Endothelial cell of umbilical vein (primary cell): ENCODE measurements at regions not wholly inside any gene's neighbourhood (a gene's known extent, or its start where the extent isn't known, plus 50 kb on each side); places are given as distances from the start of the nearest gene placed in this dataset.
A peak's percentile ranks its signal among the peaks of the same experiment; 100 is the strongest.

Source experiments
- BruUV-seq: library from RNA; stranded (reverse); fragments of 400-500 nt; replicated peaks from 2 replicates; lab custom pipeline; 2021; lab: Mats Ljungman, UMichigan
- CTCF ChIA-PET: fragments of 300-600, 350-600 bp; sonication (Branson Sonifier 250); formaldehyde crosslinking; loops from one replicate; lab custom pipeline; 2021; ENCODE audit warnings: antibody characterized with exemption, inconsistent platforms; lab: Charles Lee
- POLR2A ChIA-PET: fragments of 300-600, 350-600 bp; sonication (Branson Sonifier 250); formaldehyde crosslinking; loops from one replicate; lab custom pipeline; 2021; ENCODE audit warnings: antibody characterized with exemption, inconsistent platforms; lab: Charles Lee
- DNase-seq: peaks from one replicate; pipeline ENCODE4 v3.0.0-alpha.2; 2011; ENCODE audit warnings: low read depth, low spot score
- FAIRE-seq: peaks from 2 replicates; lab custom pipeline; 2011; peaks lifted over from hg19 to GRCh38; lab: Jason Lieb, UNC
- H2AFZ ChIP-seq: 2 replicates; pipeline ENCODE4 v1.6.0; 2012; ENCODE audit warnings: low read depth, low read length, control low read depth, inconsistent platforms
- H3K27ac ChIP-seq: 2 replicates; pipeline ENCODE4 v1.5.1; 2011; ENCODE audit warnings: low read depth, mild to moderate bottlenecking, control low read depth, low read length, moderate library complexity; ENCODE audit not compliant: insufficient read depth
- H3K27me3 ChIP-seq, 2 experiments: 2 replicates each; pipeline versions ENCODE4 v1.6.0 to v1.6.1; 2011; ENCODE audit warnings: low read length in 2 of 2, mixed read lengths in 1 of 2; ENCODE audit not compliant: control insufficient read depth in 2 of 2, insufficient read depth in 2 of 2
- H3K36me3 ChIP-seq, 2 experiments: 2 replicates in 1 of 2; 3 replicates in 1 of 2; pipeline ENCODE4 v1.5.1; 2011; ENCODE audit warnings: low read length in 2 of 2, mild to moderate bottlenecking in 1 of 2, moderate library complexity in 1 of 2; ENCODE audit not compliant: control insufficient read depth in 2 of 2, insufficient read depth in 2 of 2; ENCODE audit errors: extremely low read depth in 1 of 2
- H3K4me1 ChIP-seq: 3 replicates; pipeline ENCODE4 v1.5.1; 2011; ENCODE audit warnings: mild to moderate bottlenecking, low read length; ENCODE audit not compliant: control insufficient read depth, insufficient read depth; ENCODE audit errors: extremely low read depth
- H3K4me2 ChIP-seq: 2 replicates; pipeline ENCODE4 v1.6.1; 2011; ENCODE audit warnings: low read length, control low read depth, mixed read lengths; ENCODE audit not compliant: insufficient read depth
- H3K4me3 ChIP-seq, 3 experiments: fragments of 200-600 bp in 1 of 3; sonication (generic), shearing (Covaris generic) in 1 of 3; replicated peaks in 1 of 3; 2 replicates each; pipeline ENCODE4 v1.5.1; 2011 to 2016; ENCODE audit warnings: control low read depth in 3 of 3, low read length in 3 of 3, mild to moderate bottlenecking in 2 of 3, inconsistent platforms in 1 of 3, low read depth in 1 of 3, moderate library complexity in 1 of 3; ENCODE audit not compliant: insufficient read depth in 1 of 3
- H3K79me2 ChIP-seq: 2 replicates; pipeline ENCODE4 v1.6.0; 2012; ENCODE audit warnings: low read length, inconsistent platforms; ENCODE audit not compliant: control insufficient read depth, insufficient read depth
- H3K9ac ChIP-seq: replicated peaks from 2 replicates; pipeline ENCODE3; 2011; ENCODE audit warnings: low read length, control low read depth; ENCODE audit not compliant: insufficient read depth; ENCODE audit errors: extremely low read depth
- H3K9me1 ChIP-seq: replicated peaks from 3 replicates; pipeline ENCODE4 v1.6.0; 2011; ENCODE audit warnings: mild to moderate bottlenecking, low read length; ENCODE audit not compliant: control insufficient read depth, insufficient read depth; ENCODE audit errors: extremely low read depth
- H3K9me3 ChIP-seq: replicated peaks from 2 replicates; pipeline ENCODE4 v1.5.1; 2012; ENCODE audit warnings: low read length, inconsistent platforms; ENCODE audit not compliant: control insufficient read depth, insufficient read depth
- H4K20me1 ChIP-seq: replicated peaks from 2 replicates; pipeline ENCODE3; 2011; ENCODE audit warnings: mild to moderate bottlenecking, low read length; ENCODE audit not compliant: control insufficient read depth, insufficient read depth; ENCODE audit errors: extremely low read depth
- CTCF ChIP-seq, 2 donors: IDR thresholded peaks; 1 replicate in 1 of 2; 2 replicates in 1 of 2; pipeline ENCODE4 v1.5.1; 2011; ENCODE audit warnings: low read length in 2 of 2, mild to moderate bottlenecking in 2 of 2, moderate library complexity in 2 of 2, control low read depth in 1 of 2, inconsistent platforms in 1 of 2, low read depth in 1 of 2; ENCODE audit not compliant: insufficient read depth in 1 of 2; ENCODE audit errors: extremely low read depth in 1 of 2
- EZH2 ChIP-seq: IDR thresholded peaks from 2 replicates; pipeline ENCODE4 v1.6.1; 2012; ENCODE audit warnings: borderline replicate concordance, low read depth, mild to moderate bottlenecking, moderate library complexity, low read length, inconsistent platforms; ENCODE audit not compliant: severe bottlenecking
- FOS ChIP-seq: IDR thresholded peaks from 2 replicates; pipeline ENCODE4 v1.6.1; 2011; ENCODE audit warnings: mild to moderate bottlenecking, low read length, moderate library complexity, borderline replicate concordance; ENCODE audit not compliant: insufficient read depth
- GATA2 ChIP-seq: IDR thresholded peaks from 2 replicates; pipeline ENCODE4 v1.7.0; 2011; ENCODE audit warnings: low read depth, mild to moderate bottlenecking, moderate library complexity, mixed read lengths, low read length; ENCODE audit not compliant: insufficient read length, insufficient read depth
- JUN ChIP-seq: IDR thresholded peaks from 2 replicates; pipeline ENCODE4 v1.6.1; 2011; ENCODE audit warnings: borderline replicate concordance, low read depth; ENCODE audit not compliant: insufficient read length, insufficient read depth
- MAX ChIP-seq: IDR thresholded peaks from 2 replicates; pipeline ENCODE4 v1.6.1; 2011; ENCODE audit not compliant: insufficient read depth, insufficient read length
- MYC ChIP-seq: IDR thresholded peaks from one replicate; pipeline ENCODE4 v1.6.1; 2011; ENCODE audit warnings: mild to moderate bottlenecking, low read depth, low read length
- POLR2A ChIP-seq: IDR thresholded peaks from 2 replicates; pipeline ENCODE4 v1.6.1; 2012; ENCODE audit warnings: low read depth, mild to moderate bottlenecking, control low read depth, low read length
- POLR2AphosphoS5 ChIP-seq: IDR thresholded peaks from 2 replicates; pipeline ENCODE4 v1.6.1; 2012; ENCODE audit warnings: low read depth, mild to moderate bottlenecking, control low read depth, low read length, moderate library complexity; ENCODE audit not compliant: insufficient read depth
- dilution Hi-C: fragments of 300-500 bp; cut with MboI; formaldehyde crosslinking; loops from one replicate; pipeline ENCODE4 v1.15.0; 2019; ENCODE audit warnings: low sequenced_read_pairs; ENCODE audit not compliant: extremely low pct_ligation_motif_present
- intact Hi-C: fragments of 100-400 bp; cut with micrococcal nuclease; formaldehyde crosslinking; loops from one replicate; pipeline ENCODE4 v1.10.0; 2022

DNA sequence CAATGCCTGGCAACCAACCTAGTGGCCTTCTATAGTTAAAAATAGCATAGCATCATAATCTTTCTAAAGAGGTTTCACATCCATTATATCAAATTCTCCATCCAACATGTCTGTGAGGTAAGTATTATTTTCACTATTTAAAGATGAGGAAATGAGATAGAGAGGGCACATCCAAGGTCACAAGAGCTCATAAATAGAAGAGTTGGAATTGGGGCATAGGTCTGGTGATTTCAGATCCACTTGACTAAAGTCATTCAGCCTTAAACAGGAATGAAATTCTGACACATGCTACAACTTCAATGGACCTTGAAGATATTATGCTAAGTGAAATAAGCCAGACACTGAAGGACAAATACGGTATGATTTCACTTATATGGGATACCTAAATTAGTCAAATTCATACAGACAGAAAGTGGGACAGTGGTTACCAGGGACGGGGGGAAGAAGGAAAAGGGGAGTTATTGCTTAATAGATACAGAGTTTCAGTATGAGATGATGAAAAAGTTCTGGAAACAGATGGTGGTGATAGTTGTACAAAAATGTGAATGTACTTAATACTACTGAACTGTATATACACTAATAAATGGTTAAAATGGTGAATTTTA is 259.6 kb upstream of the NR4A3 start:
- ChIA-PET POLR2A (no interaction called here), CTCF (no interaction called here)
- dilution Hi-C loops, result no loop called here
- Histone ChIP-seq H2AFZ (no peak overlapping the region), H3K9ac (no peak overlapping the region), H3K79me2 (no peaks in the 10 kb centered on the region), H3K9me1 (no peaks in the 10 kb centered on the region), H3K4me2 (no peak overlapping the region), H3K4me1 (no peaks in the 10 kb centered on the region), H3K27ac (no peak overlapping the region), H3K36me3 (no peaks in the 10 kb centered on the region), H3K4me3 (no peak overlapping the region), H4K20me1 (no peaks in the 10 kb centered on the region), H3K27me3 (peaks cover 0 to 2% of the 10 kb centered on the region in 2 experiments), H3K9me3 (no peaks in the 10 kb centered on the region)
- DNase-seq (no peak), FAIRE-seq (no peak)
- intact Hi-C loops, result no loop called here
- BruUV-seq, result no TSS peak
- TF ChIP-seq POLR2A, result no peak
- TF ChIP-seq EZH2, result no peak
- no peak for TF ChIP-seq POLR2AphosphoS5

DNA sequence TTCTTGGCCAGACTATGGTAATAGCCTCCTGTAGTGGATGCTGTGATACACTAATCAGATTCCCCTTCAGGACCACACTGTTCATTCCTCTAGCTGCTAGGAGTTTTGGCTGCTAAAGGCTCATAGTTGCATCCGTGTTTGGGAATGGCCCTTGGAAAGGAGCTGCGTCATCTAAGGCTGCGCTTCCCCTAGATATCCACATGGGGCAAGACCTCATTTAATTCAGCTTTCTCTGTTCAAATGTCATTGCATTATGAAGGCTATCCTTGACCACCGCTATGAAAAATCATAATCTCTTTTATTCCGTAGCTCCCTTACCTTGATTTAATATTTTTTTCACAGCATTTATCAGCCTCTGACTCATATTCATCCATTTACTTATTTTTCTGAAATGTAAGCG is 258.3 kb upstream of the NR4A3 start:
- no peaks in the 10 kb centered on the region for H3K36me3 ChIP-seq
- H3K9ac ChIP-seq, result no peak overlapping the region
- no TSS peak for BruUV-seq
- POLR2A ChIA-PET, result no interaction called here
- peaks cover 0 to 2% of the 10 kb centered on the region in 2 experiments for H3K27me3 ChIP-seq
- intact Hi-C loops (no loop called here), dilution Hi-C loops (no loop called here)
- H3K27ac ChIP-seq, result no peak overlapping the region
- no peak overlapping the region for H2AFZ ChIP-seq
- H3K4me3 ChIP-seq, result no peak overlapping the region
- FAIRE-seq (peak; percentile 8), DNase-seq (no peak)
- H3K4me2 ChIP-seq, result no peak overlapping the region
- no peaks in the 10 kb centered on the region for H3K9me3 ChIP-seq
- H3K79me2 ChIP-seq, result no peaks in the 10 kb centered on the region
- no peak for TF ChIP-seq JUN
- TF ChIP-seq GATA2, result no peak
- TF ChIP-seq MAX, result no peak
- TF ChIP-seq FOS, result no peak
- no peak for TF ChIP-seq POLR2A
- TF ChIP-seq POLR2AphosphoS5, result no peak
- no peak for TF ChIP-seq EZH2
- TF ChIP-seq MYC, result no peak
- TF ChIP-seq CTCF (IDR thresholded peaks at IDR 0.05; ENCODE audit: extremely low read depth in 1 of 2, insufficient read depth in 1 of 2, low read depth in 1 of 2, low read length in 2 of 2), result no peak
- no peaks in the 10 kb centered on the region for H3K4me1 ChIP-seq
- CTCF ChIA-PET, result interaction anchor here (1.1 to 2.5 kb wide), 2 partner anchors 14 to 264 kb away, joined by 3 to 5 read pairs; no protein-coding TSS in a partner anchor
- H4K20me1 ChIP-seq, result no peaks in the 10 kb centered on the region
- no peaks in the 10 kb centered on the region for H3K9me1 ChIP-seq
